Aorta (tissue), 5 donors: ENCODE measurements at regions not wholly inside any gene's neighbourhood (a gene's known extent, or its start where the extent isn't known, plus 50 kb on each side); places are given as distances from the start of the nearest gene placed in this dataset.
"Not testable (repeated sequence)": the region's sequence is repeated elsewhere in the genome, so short reads cannot be mapped to it uniquely, and the experiment has no call there.

ENCODE experiments used
- ATAC-seq: fragments of 200-7000 bp; cut with Tn5 transposase; one replicate; pipeline ENCODE4 v1.9.1; 2022; ENCODE audit warnings: moderate library complexity; ENCODE audit not compliant: low FRiP score
- DNase-seq, 2 donors: peaks; one replicate each; pipeline ENCODE4 v3.0.0-alpha.2; 2020
- H3K27ac ChIP-seq, 2 donors: one replicate each; pipeline ENCODE4 v1.5.1; 2013; ENCODE audit warnings: low read length in 2 of 2, mild to moderate bottlenecking in 2 of 2, moderate library complexity in 2 of 2, control low read depth in 1 of 2, inconsistent platforms in 1 of 2, low read depth in 1 of 2
- H3K27me3 ChIP-seq, 2 donors: one replicate each; pipeline ENCODE4 v1.6.1; 2013; ENCODE audit warnings: control low read depth in 1 of 2, low read length in 1 of 2, mild to moderate bottlenecking in 1 of 2, moderate library complexity in 1 of 2; ENCODE audit not compliant: insufficient read depth in 2 of 2, control insufficient read depth in 1 of 2
- H3K36me3 ChIP-seq, 2 donors: one replicate each; pipeline ENCODE4 v1.6.1; 2013; ENCODE audit warnings: control low read depth in 1 of 2, low read length in 1 of 2, mild to moderate bottlenecking in 1 of 2; ENCODE audit not compliant: insufficient read depth in 2 of 2, control insufficient read depth in 1 of 2
- H3K4me1 ChIP-seq, 2 donors: one replicate each; pipeline ENCODE4 v1.6.1; 2013; ENCODE audit warnings: low read length in 2 of 2, control low read depth in 1 of 2, mild to moderate bottlenecking in 1 of 2, moderate library complexity in 1 of 2; ENCODE audit not compliant: insufficient read depth in 2 of 2, control insufficient read depth in 1 of 2
- H3K4me3 ChIP-seq, 2 donors: one replicate each; pipeline ENCODE4 v1.5.1; 2013; ENCODE audit warnings: low read length in 2 of 2, control low read depth in 1 of 2, mild to moderate bottlenecking in 1 of 2
- H3K9me3 ChIP-seq: one replicate; pipeline ENCODE4 v1.6.1; 2013; ENCODE audit warnings: mild to moderate bottlenecking, low read length; ENCODE audit not compliant: control insufficient read depth
- WGBS, 2 donors: extraction: QIAGEN DNeasy Blood & Tissue Kit; methylation state at CpG; one replicate each; pipeline ENCODE4 v1.1.7; 2013; 5-methylcytosine and 5-hydroxymethylcytosine counted together
- intact Hi-C, 2 donors: fragments of 100-400 bp; cut with DNase I; formaldehyde crosslinking; loops; one replicate each; pipeline versions ENCODE4 v1.14.2 to v1.15.0; 2022
- donor health status: healthy with polysubstance abuse.
- donor health status: Bipolar disorder and iron deficiency.
- donor health status: DM: no; HTN: no; CAD: no.
- donor health status: DM: no; HTN: no; CAD: no.
- donor health status: DM: yes; HTN: yes; CAD: no.

- H3K36me3 ChIP-seq: no peaks in the 10 kb centered on the region
- H3K27ac ChIP-seq: no peak overlapping the region
- 52 to 58% methylated on average over 7 of the region's 7 CpGs for WGBS, 2 donors
- no peaks in the 10 kb centered on the region for H3K9me3 ChIP-seq
- ATAC-seq: no peak
- no peak overlapping the region for H3K4me3 ChIP-seq
- no peaks in the 10 kb centered on the region for H3K4me1 ChIP-seq
- intact Hi-C loops: no loop called here
- no peak for DNase-seq
- H3K27me3 ChIP-seq: no peaks in the 10 kb centered on the region
Observed at GRCh38 chr17:27952366-27952765, 59.2 kb upstream of the LYRM9 start.

- H3K27ac ChIP-seq: no peak overlapping the region
- no peak for DNase-seq
- H3K4me3 ChIP-seq: no peak overlapping the region
- no peaks in the 10 kb centered on the region for H3K9me3 ChIP-seq
- no peaks in the 10 kb centered on the region for H3K36me3 ChIP-seq
- H3K4me1 ChIP-seq: no peaks in the 10 kb centered on the region
- no peaks in the 10 kb centered on the region for H3K27me3 ChIP-seq
- ATAC-seq: no peak
- WGBS, 2 donors: 43 to 45% methylated on average over 8 of the region's 8 CpGs
- intact Hi-C loops: no loop called here
Observed at GRCh38 chr17:27954548-27955495, 61.7 kb upstream of the LYRM9 start.

GRCh38 chr17:27956601-27957445 is 63.7 kb upstream of the LYRM9 start:
- Histone ChIP-seq H3K9me3 (no peaks in the 10 kb centered on the region), H3K36me3 (no peaks in the 10 kb centered on the region), H3K4me1 (no peaks in the 10 kb centered on the region), H3K27me3 (no peaks in the 10 kb centered on the region), H3K4me3 (no peak overlapping the region), H3K27ac (no peak overlapping the region)
- 65 to 68% methylated on average over 13 of the region's 13 CpGs for WGBS, 2 donors
- DNase-seq: no peak
- no peak for ATAC-seq
- intact Hi-C loops: no loop called here

GRCh38 chr17:27957446-27957793 is 64.3 kb upstream of the LYRM9 start:
- H3K4me3 ChIP-seq, H3K4me1 ChIP-seq, H3K36me3 ChIP-seq, DNase-seq, intact Hi-C loops, ATAC-seq, H3K27me3 ChIP-seq, H3K27ac ChIP-seq, H3K9me3 ChIP-seq: not testable (repeated sequence)
- 76 to 81% methylated on average over 4 of the region's 4 CpGs for WGBS, 2 donors

- Histone ChIP-seq H3K9me3 (no peaks in the 10 kb centered on the region), H3K4me1 (no peaks in the 10 kb centered on the region), H3K36me3 (no peaks in the 10 kb centered on the region), H3K27me3 (peaks cover 0 to 2% of the 10 kb centered on the region in 2 donors), H3K4me3 (no peak overlapping the region), H3K27ac (no peak overlapping the region)
- intact Hi-C loops: no loop called here
- DNase-seq (no peak), ATAC-seq (no peak)
- 45 to 53% methylated on average over 3 of the region's 3 CpGs for WGBS, 2 donors
Observed at GRCh38 chr17:27958708-27959381, 65.7 kb upstream of the LYRM9 start.

GRCh38 chr17:27959382-27959709 is 66.2 kb upstream of the LYRM9 start:
- DNase-seq: no peak
- H3K4me3 ChIP-seq: no peak overlapping the region
- no peaks in the 10 kb centered on the region for H3K9me3 ChIP-seq
- no peaks in the 10 kb centered on the region for H3K4me1 ChIP-seq
- no peak for ATAC-seq
- intact Hi-C loops: no loop called here
- H3K36me3 ChIP-seq: no peaks in the 10 kb centered on the region
- 44 to 48% methylated on average over 5 of the region's 5 CpGs for WGBS, 2 donors
- H3K27me3 ChIP-seq: peaks cover 0 to 2% of the 10 kb centered on the region in 2 donors
- no peak overlapping the region for H3K27ac ChIP-seq

GRCh38 chr17:27960183-27960849 is 67.2 kb upstream of the LYRM9 start:
- no peaks in the 10 kb centered on the region for H3K36me3 ChIP-seq
- peaks cover 0 to 2% of the 10 kb centered on the region in 2 donors for H3K27me3 ChIP-seq
- no peaks in the 10 kb centered on the region for H3K9me3 ChIP-seq
- H3K4me3 ChIP-seq: no peak overlapping the region
- intact Hi-C loops: no loop called here
- H3K27ac ChIP-seq: no peak overlapping the region
- no peaks in the 10 kb centered on the region for H3K4me1 ChIP-seq
- ATAC-seq (no peak), DNase-seq (no peak)
- WGBS, 2 donors: 65 to 69% methylated on average over 6 of the region's 6 CpGs

GRCh38 chr17:27962581-27962980 is 69.4 kb upstream of the LYRM9 start:
- H3K4me1 ChIP-seq, ATAC-seq, DNase-seq, H3K4me3 ChIP-seq, H3K27me3 ChIP-seq, H3K36me3 ChIP-seq, H3K27ac ChIP-seq, intact Hi-C loops, H3K9me3 ChIP-seq: not testable (repeated sequence)
- 74 to 77% methylated on average over 3 of the region's 3 CpGs for WGBS, 2 donors
